ENCODE measurements at regions not wholly inside any gene's neighbourhood (a gene's known extent, or its start where the extent isn't known, plus 50 kb on each side); places are given as distances from the start of the nearest gene placed in this dataset.

DNA sequence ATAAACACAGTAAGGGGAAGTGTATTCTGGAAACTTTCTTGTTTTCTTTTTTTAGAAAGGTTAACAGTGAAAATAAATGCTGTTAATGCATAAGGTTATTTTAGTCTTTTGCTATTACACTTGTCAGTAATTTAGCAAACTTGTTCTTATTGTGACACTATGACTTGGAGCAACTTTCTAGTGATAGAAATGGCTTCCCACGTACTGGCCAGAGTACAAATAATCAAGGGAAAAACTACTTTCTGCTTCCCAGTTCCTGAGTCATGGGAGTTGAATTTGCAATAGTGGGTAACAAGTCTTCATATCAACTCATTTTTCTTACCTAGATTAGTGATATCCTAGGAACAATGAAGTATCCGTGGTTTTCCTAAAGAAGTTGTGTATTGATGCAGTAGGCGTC is 1072.3 kb downstream of the FLRT2 start:
- TF ChIP-seq TAF1 (IDR thresholded peaks at IDR 0.05; ENCODE audit: borderline replicate concordance, insufficient read depth, low read length) (no peak), POLR2AphosphoS5 (IDR thresholded peaks at IDR 0.05; ENCODE audit: low read depth, low read length) (no peak), SIN3A (IDR thresholded peaks at IDR 0.05; ENCODE audit: borderline replicate concordance, insufficient read depth, low read length) (no peak)
- TF ChIP-seq, protein P1, sequence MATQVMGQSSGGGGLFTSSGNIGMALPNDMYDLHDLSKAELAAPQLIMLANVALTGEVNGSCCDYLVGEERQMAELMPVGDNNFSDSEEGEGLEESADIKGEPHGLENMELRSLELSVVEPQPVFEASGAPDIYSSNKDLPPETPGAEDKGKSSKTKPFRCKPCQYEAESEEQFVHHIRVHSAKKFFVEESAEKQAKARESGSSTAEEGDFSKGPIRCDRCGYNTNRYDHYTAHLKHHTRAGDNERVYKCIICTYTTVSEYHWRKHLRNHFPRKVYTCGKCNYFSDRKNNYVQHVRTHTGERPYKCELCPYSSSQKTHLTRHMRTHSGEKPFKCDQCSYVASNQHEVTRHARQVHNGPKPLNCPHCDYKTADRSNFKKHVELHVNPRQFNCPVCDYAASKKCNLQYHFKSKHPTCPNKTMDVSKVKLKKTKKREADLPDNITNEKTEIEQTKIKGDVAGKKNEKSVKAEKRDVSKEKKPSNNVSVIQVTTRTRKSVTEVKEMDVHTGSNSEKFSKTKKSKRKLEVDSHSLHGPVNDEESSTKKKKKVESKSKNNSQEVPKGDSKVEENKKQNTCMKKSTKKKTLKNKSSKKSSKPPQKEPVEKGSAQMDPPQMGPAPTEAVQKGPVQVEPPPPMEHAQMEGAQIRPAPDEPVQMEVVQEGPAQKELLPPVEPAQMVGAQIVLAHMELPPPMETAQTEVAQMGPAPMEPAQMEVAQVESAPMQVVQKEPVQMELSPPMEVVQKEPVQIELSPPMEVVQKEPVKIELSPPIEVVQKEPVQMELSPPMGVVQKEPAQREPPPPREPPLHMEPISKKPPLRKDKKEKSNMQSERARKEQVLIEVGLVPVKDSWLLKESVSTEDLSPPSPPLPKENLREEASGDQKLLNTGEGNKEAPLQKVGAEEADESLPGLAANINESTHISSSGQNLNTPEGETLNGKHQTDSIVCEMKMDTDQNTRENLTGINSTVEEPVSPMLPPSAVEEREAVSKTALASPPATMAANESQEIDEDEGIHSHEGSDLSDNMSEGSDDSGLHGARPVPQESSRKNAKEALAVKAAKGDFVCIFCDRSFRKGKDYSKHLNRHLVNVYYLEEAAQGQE (IDR thresholded peaks at IDR 0.05; ENCODE audit: insufficient read depth in 1 of 2, low read depth in 2 of 2, low read length in 2 of 2), result no peak

Measured in PFSK-1 (cell line).